Activated T-cell treated with anti-CD3 and anti-CD28 coated beads for 24 hours (primary cell): ENCODE measurements at regions not wholly inside any gene's neighbourhood (a gene's known extent, or its start where the extent isn't known, plus 50 kb on each side); places are given as distances from the start of the nearest gene placed in this dataset.
"Not testable (repeated sequence)": the region's sequence is repeated elsewhere in the genome, so short reads cannot be mapped to it uniquely, and the experiment has no call there.

ENCODE experiments used
- DNase-seq: peaks from one replicate; pipeline ENCODE4 v3.0.0-alpha.2; 2020; ENCODE audit warnings: low read depth

DNA sequence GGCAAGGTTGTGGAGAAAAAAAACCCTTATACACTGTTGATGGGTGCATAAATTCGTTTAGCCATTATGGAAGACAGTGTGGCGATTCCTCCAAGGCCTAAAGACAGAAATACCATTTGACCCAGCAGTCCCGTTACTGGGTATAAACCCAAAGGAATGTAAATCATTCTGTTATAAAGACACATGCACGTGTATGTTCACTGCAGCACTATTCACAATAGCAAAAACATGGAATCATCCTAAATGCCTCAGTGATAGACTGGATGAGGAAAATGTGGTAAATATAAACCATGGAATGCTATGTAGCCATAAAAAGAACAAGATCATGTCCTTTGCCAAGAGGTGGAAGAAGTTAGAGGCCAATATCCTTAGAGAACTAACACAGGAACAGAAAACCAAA is 119.9 kb upstream of the PRR16 start:
- no peak for DNase-seq

DNA sequence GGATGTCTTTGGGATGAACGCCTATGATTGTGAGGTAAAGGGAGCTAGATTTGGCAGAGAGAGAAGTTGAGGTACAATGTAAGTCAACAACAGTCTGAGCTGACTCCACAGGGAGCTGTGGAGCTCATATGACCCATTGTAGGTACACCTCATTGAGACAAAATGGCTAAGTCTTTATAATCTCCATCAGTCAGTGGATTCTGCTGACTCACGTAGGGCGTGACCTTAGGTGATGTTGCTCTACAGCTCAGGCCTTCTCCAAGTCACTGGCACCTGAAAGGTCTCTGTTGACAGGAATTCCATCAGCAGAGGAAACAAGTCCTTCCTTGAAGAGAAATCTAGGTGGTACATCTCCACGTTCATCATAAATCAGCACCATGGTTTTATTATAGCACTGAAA is 118.2 kb upstream of the PRR16 start:
- no peak for DNase-seq

DNA sequence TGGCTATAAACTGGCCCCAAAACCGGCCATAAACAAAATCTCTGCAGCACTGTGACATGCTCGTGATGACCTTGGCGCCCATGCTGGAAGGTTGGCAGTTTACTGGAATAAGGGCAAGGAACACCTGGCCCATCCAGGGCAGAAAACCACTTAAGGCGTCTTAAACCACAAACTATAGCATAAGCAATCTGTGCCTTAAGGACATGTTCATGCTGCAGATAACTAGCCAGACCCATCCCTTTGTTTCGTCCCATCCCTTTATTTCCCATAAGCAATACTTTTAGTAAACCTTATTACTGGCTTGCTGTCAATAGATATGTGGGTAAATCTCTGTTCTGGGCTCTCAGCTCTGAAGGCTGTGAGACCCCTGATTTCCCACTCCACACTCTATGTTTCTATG is 113.0 kb upstream of the PRR16 start:
- not testable (repeated sequence) for DNase-seq

GRCh38 chr5:120354126-120354525 is 110.0 kb upstream of the PRR16 start:
- no peak for DNase-seq

DNA sequence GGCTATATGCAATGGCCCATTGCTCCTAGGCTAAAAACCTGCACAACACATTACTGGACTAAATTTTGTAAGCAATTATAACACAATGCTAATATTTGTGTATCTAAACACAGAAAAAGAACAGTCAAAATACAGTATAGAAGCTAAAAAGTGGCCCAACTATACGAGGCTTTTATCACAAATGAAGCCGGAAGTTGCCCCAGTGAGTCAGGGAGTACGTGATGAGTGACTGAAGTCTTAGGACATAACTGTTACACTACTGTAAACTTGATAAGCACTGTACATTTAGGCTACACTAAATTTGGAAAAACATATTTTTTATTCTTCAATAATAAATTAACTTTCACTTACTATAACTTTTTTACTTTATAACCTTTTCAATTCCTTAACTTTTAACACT is 105.2 kb upstream of the PRR16 start:
- no peak for DNase-seq

- no peak for DNase-seq
Observed at GRCh38 chr5:120361941-120362340, 102.2 kb upstream of the PRR16 start.

DNA sequence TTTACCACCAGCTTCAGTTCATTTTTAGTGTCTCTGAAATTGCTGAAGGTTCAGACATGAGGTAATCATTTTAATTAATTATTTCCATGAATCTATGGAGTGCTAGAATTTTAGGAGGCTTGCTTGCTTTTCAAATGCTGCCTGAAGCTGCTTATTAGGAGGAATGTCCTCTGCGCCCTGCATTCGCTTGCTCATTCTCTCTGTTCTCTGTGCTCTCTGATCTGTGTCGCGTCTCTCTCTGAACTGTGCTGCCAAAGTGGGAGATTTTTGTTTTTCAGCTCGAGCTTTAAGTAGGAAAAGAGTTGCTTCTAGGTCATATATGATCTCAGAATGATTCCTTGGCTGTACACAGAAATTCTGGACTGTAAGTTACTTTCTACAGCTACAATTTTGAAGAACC is 101.7 kb upstream of the PRR16 start:
- no peak for DNase-seq

DNA sequence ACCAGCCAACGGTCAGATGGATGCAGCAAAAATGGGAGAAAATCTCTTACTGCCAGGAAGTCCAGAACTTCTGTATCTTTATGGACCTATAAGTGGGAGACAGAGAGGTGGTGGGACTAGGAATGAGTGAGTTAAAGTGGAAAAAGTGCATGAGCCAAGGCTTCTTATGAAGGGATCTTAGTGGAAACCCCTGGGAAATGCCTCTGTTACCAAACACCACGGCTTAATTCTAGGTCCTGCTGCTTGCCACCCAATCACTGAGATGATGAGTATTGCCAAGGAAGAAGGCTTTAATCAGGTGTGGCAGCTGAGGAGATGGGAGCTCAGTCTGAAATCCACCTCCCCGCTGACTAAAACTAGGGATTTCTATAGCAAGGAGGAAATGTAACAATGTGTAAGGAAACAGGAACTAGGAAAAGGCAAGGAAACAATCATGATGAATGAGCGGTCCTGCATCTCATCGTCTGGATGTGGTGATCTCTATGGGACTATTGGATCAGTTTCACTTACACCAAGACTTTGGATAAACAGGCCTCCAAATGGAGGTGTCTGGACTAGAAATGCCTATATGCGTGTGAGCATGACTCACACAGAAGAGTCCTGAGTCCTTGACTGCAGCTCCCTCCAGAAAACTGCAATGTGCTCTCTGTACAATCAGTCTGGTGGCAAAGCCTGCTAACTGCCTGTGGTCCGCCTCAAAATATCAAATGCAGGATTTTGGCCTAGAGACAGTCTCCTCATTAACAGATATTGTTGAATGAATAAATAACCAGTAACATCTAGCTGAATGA is 98.2 kb upstream of the PRR16 start:
- DNase-seq, result no peak

GRCh38 chr5:120367896-120368634 is 96.0 kb upstream of the PRR16 start:
- DNase-seq, result no peak

GRCh38 chr5:120368923-120369715 is 95.0 kb upstream of the PRR16 start:
- no peak for DNase-seq

- DNase-seq, result no peak
Observed at GRCh38 chr5:120372899-120373298, 91.2 kb upstream of the PRR16 start.

- DNase-seq, result no peak
Observed at GRCh38 chr5:120375248-120375647, 88.9 kb upstream of the PRR16 start.

- DNase-seq, result no peak
Observed at GRCh38 chr5:120380644-120381043, 83.5 kb upstream of the PRR16 start.

- no peak for DNase-seq
Observed at GRCh38 chr5:120382833-120383232, 81.3 kb upstream of the PRR16 start.

DNA sequence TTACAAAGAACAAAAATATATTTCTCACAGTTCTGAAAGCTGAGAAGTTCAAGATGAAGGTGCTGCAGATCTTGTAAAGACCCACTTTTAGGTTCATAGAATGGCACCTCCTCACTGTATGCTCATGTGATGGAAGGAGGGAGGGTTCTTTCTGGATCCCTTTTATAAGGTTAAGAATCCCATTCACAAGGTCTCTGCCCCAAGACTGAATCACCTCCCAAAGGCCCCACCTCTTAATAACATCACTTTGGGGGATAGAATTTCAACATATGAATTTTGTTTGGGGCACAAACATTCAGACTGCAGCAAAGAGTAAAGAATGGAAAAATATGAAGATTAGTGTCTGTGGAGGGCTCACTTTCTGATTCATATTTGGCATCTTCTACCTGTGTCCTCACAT is 77.1 kb upstream of the PRR16 start:
- no peak for DNase-seq

GRCh38 chr5:120388016-120388781 is 75.9 kb upstream of the PRR16 start:
- DNase-seq, result no peak

DNA sequence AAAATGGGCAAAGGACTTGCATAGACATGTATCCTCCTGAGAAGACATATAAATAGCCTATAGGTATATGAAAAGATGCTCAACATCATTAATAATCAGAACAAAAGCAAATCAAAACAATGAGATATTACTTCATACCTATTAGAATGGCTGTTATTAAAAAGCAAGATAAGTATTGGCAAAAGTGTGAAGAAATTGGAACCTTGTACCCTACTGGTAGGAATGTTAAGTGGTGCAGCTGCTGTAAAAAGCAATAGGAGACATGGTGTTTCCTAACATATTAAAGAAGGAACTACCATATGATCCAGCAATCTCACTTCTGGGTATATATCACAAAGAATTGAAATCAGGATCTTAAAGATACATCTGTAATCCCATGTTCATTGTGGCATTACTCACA is 69.8 kb upstream of the PRR16 start:
- DNase-seq, result no peak

GRCh38 chr5:120396186-120396585 is 67.9 kb upstream of the PRR16 start:
- no peak for DNase-seq

- DNase-seq, result no peak
Observed at GRCh38 chr5:120400356-120400755, 63.7 kb upstream of the PRR16 start.

DNA sequence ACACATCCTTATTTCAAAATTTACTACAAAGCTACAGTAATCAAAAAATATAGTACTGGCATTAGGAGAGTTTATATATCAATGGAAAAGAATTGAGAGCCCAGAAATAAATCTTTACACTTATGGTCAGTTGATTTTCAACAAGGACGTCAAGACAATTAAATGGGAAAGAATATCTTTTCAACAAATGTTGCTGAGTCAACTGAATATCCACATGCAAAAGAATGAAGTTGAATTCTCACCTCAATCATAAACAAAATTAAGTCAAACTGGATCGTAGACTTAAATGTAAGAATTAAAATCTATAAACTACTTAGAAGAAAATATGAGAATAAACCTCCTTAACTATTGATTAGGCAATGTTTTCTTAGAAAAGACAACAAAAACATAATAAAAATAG is 61.5 kb upstream of the PRR16 start:
- no peak for DNase-seq

GRCh38 chr5:120405286-120405864 is 58.7 kb upstream of the PRR16 start:
- DNase-seq, result no peak

- DNase-seq, result no peak
Observed at GRCh38 chr5:120405923-120406322, 58.2 kb upstream of the PRR16 start.
